ENCODE measurements at regions not wholly inside any gene's neighbourhood (a gene's known extent, or its start where the extent isn't known, plus 50 kb on each side); places are given as distances from the start of the nearest gene placed in this dataset.

DNA sequence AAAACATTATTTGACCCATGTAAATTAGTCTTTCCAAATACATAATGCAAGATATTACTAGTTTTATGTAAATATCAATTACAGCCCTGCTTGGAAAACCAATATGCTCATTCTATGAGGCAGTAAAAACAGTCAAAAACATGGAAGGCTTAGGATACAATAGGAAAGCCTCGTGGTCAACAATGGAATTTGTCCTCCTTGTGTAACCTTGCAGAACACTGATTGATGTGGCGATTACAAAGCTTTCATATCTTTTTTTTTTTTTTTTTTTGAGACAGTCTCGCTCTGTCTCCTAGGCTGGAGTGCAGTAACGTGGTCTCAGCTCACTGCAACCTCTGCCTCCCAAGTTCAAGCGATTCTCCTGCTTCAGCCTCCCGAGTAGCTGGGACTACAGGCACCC lies 157.3 kb upstream of the BET1 start:
- TF ChIP-seq, protein P1, sequence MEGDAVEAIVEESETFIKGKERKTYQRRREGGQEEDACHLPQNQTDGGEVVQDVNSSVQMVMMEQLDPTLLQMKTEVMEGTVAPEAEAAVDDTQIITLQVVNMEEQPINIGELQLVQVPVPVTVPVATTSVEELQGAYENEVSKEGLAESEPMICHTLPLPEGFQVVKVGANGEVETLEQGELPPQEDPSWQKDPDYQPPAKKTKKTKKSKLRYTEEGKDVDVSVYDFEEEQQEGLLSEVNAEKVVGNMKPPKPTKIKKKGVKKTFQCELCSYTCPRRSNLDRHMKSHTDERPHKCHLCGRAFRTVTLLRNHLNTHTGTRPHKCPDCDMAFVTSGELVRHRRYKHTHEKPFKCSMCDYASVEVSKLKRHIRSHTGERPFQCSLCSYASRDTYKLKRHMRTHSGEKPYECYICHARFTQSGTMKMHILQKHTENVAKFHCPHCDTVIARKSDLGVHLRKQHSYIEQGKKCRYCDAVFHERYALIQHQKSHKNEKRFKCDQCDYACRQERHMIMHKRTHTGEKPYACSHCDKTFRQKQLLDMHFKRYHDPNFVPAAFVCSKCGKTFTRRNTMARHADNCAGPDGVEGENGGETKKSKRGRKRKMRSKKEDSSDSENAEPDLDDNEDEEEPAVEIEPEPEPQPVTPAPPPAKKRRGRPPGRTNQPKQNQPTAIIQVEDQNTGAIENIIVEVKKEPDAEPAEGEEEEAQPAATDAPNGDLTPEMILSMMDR (IDR thresholded peaks at IDR 0.05; ENCODE audit: insufficient read depth, low read length) = no peak
- no peak overlapping the region for H3K4me3 ChIP-seq (ENCODE audit: low read depth, low read length)
- DNase-seq (ENCODE audit: low read depth) = no peak

DNA sequence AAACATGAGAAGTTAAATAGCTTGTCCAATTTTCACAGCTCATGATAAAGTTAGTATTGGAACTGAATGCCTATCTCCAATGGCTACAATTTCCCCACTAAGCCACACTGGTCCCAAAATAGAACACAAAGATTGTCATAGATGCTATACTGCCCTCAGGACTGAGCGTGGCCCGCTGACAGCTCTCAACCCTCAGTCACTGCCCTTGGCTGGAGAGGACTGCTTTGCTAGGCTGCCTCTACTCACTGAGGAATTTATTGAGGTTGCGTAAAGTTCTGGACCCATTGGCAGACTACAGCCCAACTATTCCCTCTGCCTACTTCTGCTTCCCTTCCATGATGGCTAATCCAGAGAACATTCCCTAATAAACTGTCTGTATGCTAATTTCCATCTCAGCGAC lies 165.5 kb upstream of the BET1 start:
- no peak overlapping the region for H3K4me3 ChIP-seq (ENCODE audit: low read depth, low read length)
- TF ChIP-seq, protein P1 (IDR thresholded peaks at IDR 0.05; ENCODE audit: insufficient read depth, low read length) = no peak
- DNase-seq (ENCODE audit: low read depth) = no peak

DNA sequence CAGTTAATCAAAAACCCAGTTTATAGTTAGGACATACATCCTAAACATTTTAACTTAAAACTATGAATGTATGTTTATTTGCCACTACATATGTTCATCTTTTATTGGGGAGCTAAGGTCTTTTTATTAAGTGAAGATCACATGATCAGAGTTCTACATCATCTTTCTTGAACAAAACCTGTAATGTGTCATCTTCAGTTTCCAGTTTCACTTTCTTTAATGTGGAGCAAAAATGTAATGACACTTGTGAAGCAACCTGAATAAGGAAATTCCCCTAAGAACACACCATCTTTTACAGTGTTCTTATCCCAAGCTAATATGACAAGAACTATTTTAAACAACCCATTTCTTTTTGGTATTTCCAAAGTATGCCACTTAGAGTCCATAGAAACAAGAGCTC lies 166.7 kb upstream of the BET1 start:
- no peak for DNase-seq (ENCODE audit: low read depth)
- TF ChIP-seq, protein P1 (IDR thresholded peaks at IDR 0.05; ENCODE audit: insufficient read depth, low read length) = no peak
- no peak overlapping the region for H3K4me3 ChIP-seq (ENCODE audit: low read depth, low read length)

DNA sequence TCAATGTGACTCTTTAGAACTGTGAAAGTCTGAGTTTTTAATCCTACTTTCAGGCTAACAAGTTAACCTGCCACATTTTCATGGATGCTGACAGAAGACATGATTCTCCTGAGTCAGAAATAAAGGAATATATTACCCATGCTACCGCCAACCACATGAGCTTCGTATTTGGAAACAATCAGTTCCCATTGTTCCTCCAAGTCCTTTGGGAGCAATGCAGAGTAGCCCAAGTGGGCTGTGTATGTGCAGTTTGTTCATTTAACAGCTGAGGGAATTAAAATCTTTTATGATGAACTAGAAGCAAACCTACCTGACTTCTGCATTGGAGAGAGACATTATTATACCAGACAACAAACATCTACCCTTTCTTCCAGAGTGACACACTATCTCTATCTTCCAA lies 169.3 kb upstream of the BET1 start:
- DNase-seq (ENCODE audit: low read depth) = no peak
- no peak overlapping the region for H3K4me3 ChIP-seq (ENCODE audit: low read depth, low read length)
- TF ChIP-seq, protein P1 (IDR thresholded peaks at IDR 0.05; ENCODE audit: insufficient read depth, low read length) = no peak

DNA sequence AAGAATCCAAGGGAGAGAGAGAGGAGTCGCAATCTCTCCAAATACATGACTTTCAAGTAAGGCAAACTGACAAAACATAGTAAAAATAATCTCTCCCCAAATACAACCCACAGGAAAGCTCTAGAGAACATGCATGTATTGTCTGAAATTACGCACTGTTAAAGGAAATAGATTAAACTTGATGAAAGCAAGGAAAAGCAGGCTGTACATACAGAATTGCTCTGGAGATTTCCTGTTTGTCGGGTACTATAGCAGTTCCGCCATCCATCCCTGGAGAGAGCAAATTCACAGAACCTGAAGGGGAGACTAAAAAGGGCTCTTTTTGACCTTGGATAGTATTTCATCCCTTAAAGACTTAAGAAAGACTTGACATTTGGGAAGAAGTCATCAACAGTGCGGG lies 170.2 kb upstream of the BET1 start:
- TF ChIP-seq, protein P1 (IDR thresholded peaks at IDR 0.05; ENCODE audit: insufficient read depth, low read length) = no peak
- no peak overlapping the region for H3K4me3 ChIP-seq (ENCODE audit: low read depth, low read length)
- no peak for DNase-seq (ENCODE audit: low read depth)

DNA sequence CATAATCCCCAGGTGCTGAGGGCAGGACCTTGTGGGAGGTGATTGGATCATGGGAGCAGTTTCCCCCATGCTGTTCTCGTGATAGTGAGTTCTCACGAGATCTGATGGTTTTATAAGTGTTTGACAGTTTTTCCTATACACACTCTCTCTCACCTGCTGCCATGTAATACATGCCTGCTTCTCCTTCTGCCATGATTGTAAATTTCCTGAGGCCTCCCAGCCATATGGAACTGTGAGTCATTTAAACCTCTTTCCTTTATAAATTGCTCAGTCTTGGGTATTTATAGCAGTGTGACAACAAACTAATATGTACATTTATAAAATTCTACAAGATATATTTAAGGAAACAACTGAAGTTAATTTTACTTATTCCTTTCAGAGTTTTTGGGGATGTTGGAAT lies 170.8 kb upstream of the BET1 start:
- no peak for DNase-seq (ENCODE audit: low read depth)
- no peak overlapping the region for H3K4me3 ChIP-seq (ENCODE audit: low read depth, low read length)
- TF ChIP-seq, protein P1 (IDR thresholded peaks at IDR 0.05; ENCODE audit: insufficient read depth, low read length) = no peak

DNA sequence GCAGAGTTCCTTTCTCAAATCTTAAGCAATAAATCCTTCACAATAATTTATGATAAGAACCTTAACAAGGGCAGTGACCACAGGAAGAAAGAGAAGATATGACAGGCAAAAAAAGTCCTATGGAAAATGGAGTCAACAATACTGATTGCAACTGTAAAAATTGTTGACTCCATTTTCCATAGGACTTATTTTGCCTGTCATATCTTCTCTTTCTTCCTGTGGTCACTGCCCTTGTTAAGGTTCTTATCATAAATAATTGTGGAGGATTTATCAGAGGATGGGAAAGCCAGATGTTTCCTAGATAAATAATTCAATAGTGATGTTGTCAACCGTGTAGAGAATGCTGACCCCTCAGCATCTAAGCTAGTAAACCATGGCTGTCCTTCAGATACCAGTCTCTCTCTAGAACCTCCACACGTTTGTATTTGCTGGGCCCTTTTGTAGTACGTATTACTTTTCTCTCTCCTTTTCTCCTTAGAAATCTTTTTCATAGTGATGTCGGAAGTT lies 172.6 kb upstream of the BET1 start:
- no peak overlapping the region for H3K4me3 ChIP-seq (ENCODE audit: low read depth, low read length)
- TF ChIP-seq, protein P1 (IDR thresholded peaks at IDR 0.05; ENCODE audit: insufficient read depth, low read length) = no peak
- no peak for DNase-seq (ENCODE audit: low read depth)

Data from fibroblast of the aortic adventitia (primary cell).